NCI-H1105 (cell line): ENCODE measurements at regions not wholly inside any gene's neighbourhood (a gene's known extent, or its start where the extent isn't known, plus 50 kb on each side); places are given as distances from the start of the nearest gene placed in this dataset.
"Not testable (repeated sequence)": the region's sequence is repeated elsewhere in the genome, so short reads cannot be mapped to it uniquely, and the experiment has no call there.

ENCODE experiments used
- DNase-seq: peaks from one replicate; lab custom pipeline; 2025; lab: John Stamatoyannopoulos, UW

- not testable (repeated sequence) for DNase-seq
Measured at GRCh38 chr17:45586651-45586934, 96.1 kb upstream of the PLEKHM1 start.

GRCh38 chr17:45592433-45592923, 102.0 kb upstream of the PLEKHM1 start:
- not testable (repeated sequence) for DNase-seq

GRCh38 chr17:45596347-45596746, 105.8 kb upstream of the PLEKHM1 start:
- DNase-seq = not testable (repeated sequence)

GRCh38 chr17:45600052-45601012, 109.8 kb upstream of the PLEKHM1 start:
- not testable (repeated sequence) for DNase-seq

GRCh38 chr17:45601013-45601412, 110.5 kb upstream of the PLEKHM1 start:
- DNase-seq = not testable (repeated sequence)

- DNase-seq = not testable (repeated sequence)
Measured at GRCh38 chr17:45601605-45602539, 111.4 kb upstream of the PLEKHM1 start.

GRCh38 chr17:45605751-45606150, 115.2 kb upstream of the PLEKHM1 start:
- not testable (repeated sequence) for DNase-seq

GRCh38 chr17:45619984-45620405, 129.5 kb upstream of the PLEKHM1 start:
- not testable (repeated sequence) for DNase-seq

- not testable (repeated sequence) for DNase-seq
Measured at GRCh38 chr17:45620468-45620867, 129.9 kb upstream of the PLEKHM1 start.

GRCh38 chr17:45621087-45621486, 130.6 kb upstream of the PLEKHM1 start:
- not testable (repeated sequence) for DNase-seq

- DNase-seq = not testable (repeated sequence)
Measured at GRCh38 chr17:45622295-45622694, 131.8 kb upstream of the PLEKHM1 start.

- no peak for DNase-seq
Measured at GRCh38 chr17:45628019-45628418, 137.5 kb upstream of the PLEKHM1 start.

- DNase-seq = no peak
Measured at GRCh38 chr17:45631941-45632340, 141.4 kb upstream of the PLEKHM1 start.

GRCh38 chr17:45639297-45639849, 144.7 kb upstream of the CRHR1 start:
- no peak for DNase-seq

GRCh38 chr17:45640141-45640850, 143.8 kb upstream of the CRHR1 start:
- no peak for DNase-seq

GRCh38 chr17:45641541-45641940, 142.6 kb upstream of the CRHR1 start:
- no peak for DNase-seq

- DNase-seq = no peak
Measured at GRCh38 chr17:45643591-45643990, 140.5 kb upstream of the CRHR1 start.

- not testable (repeated sequence) for DNase-seq
Measured at GRCh38 chr17:45644637-45645036, 139.5 kb upstream of the CRHR1 start.

GRCh38 chr17:45645330-45645729, 138.8 kb upstream of the CRHR1 start:
- no peak for DNase-seq

- no peak for DNase-seq
Measured at GRCh38 chr17:45646288-45646988, 137.7 kb upstream of the CRHR1 start.

GRCh38 chr17:45648642-45649041, 135.5 kb upstream of the CRHR1 start:
- no peak for DNase-seq
